GM23338 (cell line): ENCODE measurements at regions not wholly inside any gene's neighbourhood (a gene's known extent, or its start where the extent isn't known, plus 50 kb on each side); places are given as distances from the start of the nearest gene placed in this dataset.

Experiments
- CREB1 ChIP-seq: fragments of 250-450 bp; sonication (Bioruptor Pico); IDR thresholded peaks from 2 replicates; pipeline ENCODE4 v1.5.0; 2020; ENCODE audit warnings: low read depth, mild to moderate bottlenecking, moderate library complexity
- EZH2phosphoT487 ChIP-seq: fragments of 200-600 bp; sonication (generic); IDR thresholded peaks from one replicate; pipeline ENCODE4 v1.8.1; 2018; ENCODE audit warnings: antibody characterized with exemption; ENCODE audit not compliant: unreplicated experiment
- JUNB ChIP-seq: IDR thresholded peaks from one replicate; pipeline ENCODE4 v1.6.1; 2016; ENCODE audit warnings: antibody characterized with exemption; ENCODE audit not compliant: unreplicated experiment
- NANOG ChIP-seq: IDR thresholded peaks from 2 replicates; pipeline ENCODE4 v1.6.1; 2016; ENCODE audit warnings: antibody characterized with exemption, borderline replicate concordance
- POLR2AphosphoS5 ChIP-seq: IDR thresholded peaks from 2 replicates; pipeline ENCODE4 v1.6.1; 2016; ENCODE audit warnings: antibody characterized with exemption, low read depth
- STAT1 ChIP-seq: IDR thresholded peaks from one replicate; pipeline ENCODE4 v1.6.1; 2016; ENCODE audit warnings: antibody characterized with exemption; ENCODE audit not compliant: unreplicated experiment
- ZNF114 ChIP-seq: fragments of 250-450 bp; sonication (Bioruptor Pico); IDR thresholded peaks from 2 replicates; pipeline ENCODE4 v1.5.0; 2020; ENCODE audit warnings: mild to moderate bottlenecking, moderate library complexity
- ZNF331 ChIP-seq: fragments of 250-450 bp; sonication (Bioruptor Pico); IDR thresholded peaks from 2 replicates; pipeline ENCODE4 v1.5.0; 2020; ENCODE audit warnings: low read depth, mild to moderate bottlenecking, moderate library complexity
- ZNF462 ChIP-seq: fragments of 250-450 bp; sonication (Bioruptor Pico); IDR thresholded peaks from 2 replicates; pipeline ENCODE4 v1.5.0; 2020; ENCODE audit warnings: mild to moderate bottlenecking, moderate library complexity
- TF ChIP-seq, protein P1 (sequence below), 2 experiments: fragments of 200-600 bp in 1 of 2; sonication (generic) in 1 of 2; conservative IDR thresholded peaks; 2 replicates each; pipeline versions ENCODE4 v1.5.1 to v1.6.1; 2016 to 2017; ENCODE audit warnings: antibody characterized with exemption in 2 of 2, low read depth in 2 of 2, mild to moderate bottlenecking in 2 of 2, moderate library complexity in 1 of 2
- TF ChIP-seq, protein P2 (sequence below): IDR thresholded peaks from 2 replicates; pipeline ENCODE4 v1.6.1; 2016; ENCODE audit warnings: antibody characterized with exemption
- TF ChIP-seq, protein P3 (sequence below): IDR thresholded peaks from one replicate; pipeline ENCODE4 v1.6.1; 2018; ENCODE audit warnings: antibody characterized with exemption; ENCODE audit not compliant: unreplicated experiment

DNA sequence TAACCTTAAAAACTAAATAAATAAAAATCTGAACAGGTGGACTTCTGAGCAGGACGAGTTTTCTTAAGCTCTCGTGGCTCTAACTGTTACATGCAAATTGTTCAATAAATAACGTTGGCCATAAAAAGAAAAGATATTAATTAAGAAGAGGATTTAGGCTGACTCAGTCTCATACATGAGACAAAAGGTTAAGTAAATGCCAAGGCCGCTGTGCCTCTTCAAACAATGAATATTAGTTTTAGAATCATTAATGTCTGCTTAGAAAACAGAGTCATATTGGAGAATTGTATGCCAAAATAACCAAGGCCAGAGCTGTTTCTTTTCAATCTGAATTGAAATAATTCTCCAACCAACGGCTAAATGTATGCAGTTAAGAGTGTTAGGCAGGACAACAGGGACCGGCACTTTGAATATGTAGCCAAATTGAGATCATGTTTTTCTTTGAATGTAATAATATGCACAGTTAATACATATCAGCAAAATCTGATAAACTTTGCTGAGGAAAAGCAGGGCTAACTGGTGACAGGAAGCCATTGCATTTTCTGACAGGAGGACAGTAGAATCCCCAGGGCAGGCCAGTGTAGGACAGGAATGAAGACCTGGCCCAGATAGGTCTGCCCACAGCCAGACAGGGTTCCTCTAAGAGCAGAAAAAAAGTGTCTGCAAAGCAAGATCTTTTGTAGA lies 1041.4 kb upstream of the FANCL start (continued):
- TF ChIP-seq ZNF462 (CRISPR knock-in tag) (no peak), POLR2AphosphoS5 (no peak), EZH2phosphoT487 (no peak), NANOG (no peak), JUNB (no peak), STAT1 (no peak), CREB1 (CRISPR knock-in tag) (no peak), ZNF331 (CRISPR knock-in tag) (no peak), ZNF114 (CRISPR knock-in tag) (no peak)
- TF ChIP-seq, protein P1, sequence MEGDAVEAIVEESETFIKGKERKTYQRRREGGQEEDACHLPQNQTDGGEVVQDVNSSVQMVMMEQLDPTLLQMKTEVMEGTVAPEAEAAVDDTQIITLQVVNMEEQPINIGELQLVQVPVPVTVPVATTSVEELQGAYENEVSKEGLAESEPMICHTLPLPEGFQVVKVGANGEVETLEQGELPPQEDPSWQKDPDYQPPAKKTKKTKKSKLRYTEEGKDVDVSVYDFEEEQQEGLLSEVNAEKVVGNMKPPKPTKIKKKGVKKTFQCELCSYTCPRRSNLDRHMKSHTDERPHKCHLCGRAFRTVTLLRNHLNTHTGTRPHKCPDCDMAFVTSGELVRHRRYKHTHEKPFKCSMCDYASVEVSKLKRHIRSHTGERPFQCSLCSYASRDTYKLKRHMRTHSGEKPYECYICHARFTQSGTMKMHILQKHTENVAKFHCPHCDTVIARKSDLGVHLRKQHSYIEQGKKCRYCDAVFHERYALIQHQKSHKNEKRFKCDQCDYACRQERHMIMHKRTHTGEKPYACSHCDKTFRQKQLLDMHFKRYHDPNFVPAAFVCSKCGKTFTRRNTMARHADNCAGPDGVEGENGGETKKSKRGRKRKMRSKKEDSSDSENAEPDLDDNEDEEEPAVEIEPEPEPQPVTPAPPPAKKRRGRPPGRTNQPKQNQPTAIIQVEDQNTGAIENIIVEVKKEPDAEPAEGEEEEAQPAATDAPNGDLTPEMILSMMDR (conservative IDR thresholded peaks at IDR 0.05; ENCODE audit: low read depth in 2 of 2): no peak
- TF ChIP-seq, protein P2, sequence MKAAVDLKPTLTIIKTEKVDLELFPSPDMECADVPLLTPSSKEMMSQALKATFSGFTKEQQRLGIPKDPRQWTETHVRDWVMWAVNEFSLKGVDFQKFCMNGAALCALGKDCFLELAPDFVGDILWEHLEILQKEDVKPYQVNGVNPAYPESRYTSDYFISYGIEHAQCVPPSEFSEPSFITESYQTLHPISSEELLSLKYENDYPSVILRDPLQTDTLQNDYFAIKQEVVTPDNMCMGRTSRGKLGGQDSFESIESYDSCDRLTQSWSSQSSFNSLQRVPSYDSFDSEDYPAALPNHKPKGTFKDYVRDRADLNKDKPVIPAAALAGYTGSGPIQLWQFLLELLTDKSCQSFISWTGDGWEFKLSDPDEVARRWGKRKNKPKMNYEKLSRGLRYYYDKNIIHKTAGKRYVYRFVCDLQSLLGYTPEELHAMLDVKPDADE: no peak
- TF ChIP-seq, protein P3, sequence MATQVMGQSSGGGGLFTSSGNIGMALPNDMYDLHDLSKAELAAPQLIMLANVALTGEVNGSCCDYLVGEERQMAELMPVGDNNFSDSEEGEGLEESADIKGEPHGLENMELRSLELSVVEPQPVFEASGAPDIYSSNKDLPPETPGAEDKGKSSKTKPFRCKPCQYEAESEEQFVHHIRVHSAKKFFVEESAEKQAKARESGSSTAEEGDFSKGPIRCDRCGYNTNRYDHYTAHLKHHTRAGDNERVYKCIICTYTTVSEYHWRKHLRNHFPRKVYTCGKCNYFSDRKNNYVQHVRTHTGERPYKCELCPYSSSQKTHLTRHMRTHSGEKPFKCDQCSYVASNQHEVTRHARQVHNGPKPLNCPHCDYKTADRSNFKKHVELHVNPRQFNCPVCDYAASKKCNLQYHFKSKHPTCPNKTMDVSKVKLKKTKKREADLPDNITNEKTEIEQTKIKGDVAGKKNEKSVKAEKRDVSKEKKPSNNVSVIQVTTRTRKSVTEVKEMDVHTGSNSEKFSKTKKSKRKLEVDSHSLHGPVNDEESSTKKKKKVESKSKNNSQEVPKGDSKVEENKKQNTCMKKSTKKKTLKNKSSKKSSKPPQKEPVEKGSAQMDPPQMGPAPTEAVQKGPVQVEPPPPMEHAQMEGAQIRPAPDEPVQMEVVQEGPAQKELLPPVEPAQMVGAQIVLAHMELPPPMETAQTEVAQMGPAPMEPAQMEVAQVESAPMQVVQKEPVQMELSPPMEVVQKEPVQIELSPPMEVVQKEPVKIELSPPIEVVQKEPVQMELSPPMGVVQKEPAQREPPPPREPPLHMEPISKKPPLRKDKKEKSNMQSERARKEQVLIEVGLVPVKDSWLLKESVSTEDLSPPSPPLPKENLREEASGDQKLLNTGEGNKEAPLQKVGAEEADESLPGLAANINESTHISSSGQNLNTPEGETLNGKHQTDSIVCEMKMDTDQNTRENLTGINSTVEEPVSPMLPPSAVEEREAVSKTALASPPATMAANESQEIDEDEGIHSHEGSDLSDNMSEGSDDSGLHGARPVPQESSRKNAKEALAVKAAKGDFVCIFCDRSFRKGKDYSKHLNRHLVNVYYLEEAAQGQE: no peak
